ENCODE measurements at regions not wholly inside any gene's neighbourhood (a gene's known extent, or its start where the extent isn't known, plus 50 kb on each side); places are given as distances from the start of the nearest gene placed in this dataset.

DNA sequence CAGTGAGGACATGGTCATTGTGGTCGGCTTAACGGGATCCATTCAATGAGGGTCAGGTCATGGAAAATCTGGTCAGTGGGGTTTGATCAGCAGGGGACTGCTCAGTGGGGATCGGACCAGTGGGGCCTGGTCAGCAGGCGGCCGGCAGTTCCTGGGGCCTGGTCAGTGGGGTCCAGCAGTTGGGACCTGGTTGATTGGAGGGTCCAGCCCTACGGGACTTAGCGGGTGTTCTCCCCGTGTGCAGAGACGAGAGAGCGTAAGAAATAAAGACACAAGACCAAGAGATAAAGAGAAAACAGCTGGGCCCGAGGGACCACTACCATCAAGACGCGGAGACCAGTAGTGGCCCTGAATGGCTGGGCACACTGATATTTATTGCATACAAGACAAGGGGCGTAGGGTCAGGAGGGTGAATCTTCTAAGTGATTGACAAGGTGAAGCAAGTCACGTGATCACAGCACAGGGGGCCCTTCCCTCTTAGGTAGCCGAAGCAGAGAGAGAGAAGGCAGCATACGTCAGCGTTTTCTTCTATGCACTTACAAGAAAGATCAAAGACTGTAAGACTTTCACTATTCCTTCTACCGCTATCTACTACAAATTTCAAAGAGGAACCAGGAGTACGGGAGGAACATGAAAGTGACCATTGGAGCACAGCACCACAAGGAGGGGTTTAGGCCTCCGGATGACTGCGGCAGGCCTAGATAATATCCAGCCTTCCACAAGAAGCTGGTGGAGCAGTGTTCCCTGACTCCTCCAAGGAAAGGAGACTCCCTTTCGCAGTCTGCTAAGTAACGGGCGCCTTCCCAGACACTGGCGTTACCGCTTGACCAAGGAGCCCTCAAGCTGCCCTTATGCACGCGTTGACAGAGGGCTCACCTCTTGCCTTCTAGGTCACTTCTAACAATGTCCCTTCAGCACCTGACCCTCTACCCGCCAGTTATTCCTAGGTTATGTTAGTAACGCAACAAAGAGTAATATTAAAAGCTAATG is 62.1 kb upstream of the TPM4 start:
- H3K79me2 ChIP-seq (ENCODE audit: control insufficient read depth, insufficient read depth, low read length) = no peaks in the 10 kb centered on the region
- peaks cover 0 to 5% of the 10 kb centered on the region in 2 experiments; a peak in 1 of 5 replicates for H3K4me1 ChIP-seq (replicated peaks in 1 of 2; ENCODE audit: control insufficient read depth in 2 of 2, insufficient read depth in 2 of 2, low read length in 2 of 2)
- H3K9me3 ChIP-seq (replicated peaks; ENCODE audit: control insufficient read depth, insufficient read depth, low read depth, low read length) = no peaks in the 10 kb centered on the region
- H3K27ac ChIP-seq (ENCODE audit: extremely low read depth, low read depth, low read length) = no peak overlapping the region
- TF ChIP-seq TOE1 (IDR thresholded peaks at IDR 0.05; ENCODE audit: borderline replicate concordance) (peak; percentile 45; the same call in 1 of the 2 replicates), TOE1 (CRISPR knock-in tag; IDR thresholded peaks at IDR 0.05; ENCODE audit: borderline replicate concordance, low read depth) (no peak), DACH1 (IDR thresholded peaks at IDR 0.05; ENCODE audit: partially characterized antibody) (peak; percentile 13), CBFA2T2 (conservative IDR thresholded peaks at IDR 0.05) (peak; percentile 36; the same call in 1 of the 2 replicates), PHTF2 (CRISPR knock-in tag; IDR thresholded peaks at IDR 0.05) (no peak), ZNF57 (CRISPR knock-in tag; IDR thresholded peaks at IDR 0.05) (no peak), ZEB2 (IDR thresholded peaks at IDR 0.05) (no peak), RBM15 (IDR thresholded peaks at IDR 0.05; ENCODE audit: insufficient read depth, low read length) (no peak), HDGF (IDR thresholded peaks at IDR 0.05) (no peak), RAD51 (IDR thresholded peaks at IDR 0.05; ENCODE audit: borderline replicate concordance, low read depth) (peak; percentile 74)
- TF ChIP-seq, protein P1, sequence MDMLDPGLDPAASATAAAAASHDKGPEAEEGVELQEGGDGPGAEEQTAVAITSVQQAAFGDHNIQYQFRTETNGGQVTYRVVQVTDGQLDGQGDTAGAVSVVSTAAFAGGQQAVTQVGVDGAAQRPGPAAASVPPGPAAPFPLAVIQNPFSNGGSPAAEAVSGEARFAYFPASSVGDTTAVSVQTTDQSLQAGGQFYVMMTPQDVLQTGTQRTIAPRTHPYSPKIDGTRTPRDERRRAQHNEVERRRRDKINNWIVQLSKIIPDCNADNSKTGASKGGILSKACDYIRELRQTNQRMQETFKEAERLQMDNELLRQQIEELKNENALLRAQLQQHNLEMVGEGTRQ (CRISPR knock-in tag; IDR thresholded peaks at IDR 0.05) = peak; percentile 29; the same call in 1 of the 2 replicates
- TF ChIP-seq, protein P2, sequence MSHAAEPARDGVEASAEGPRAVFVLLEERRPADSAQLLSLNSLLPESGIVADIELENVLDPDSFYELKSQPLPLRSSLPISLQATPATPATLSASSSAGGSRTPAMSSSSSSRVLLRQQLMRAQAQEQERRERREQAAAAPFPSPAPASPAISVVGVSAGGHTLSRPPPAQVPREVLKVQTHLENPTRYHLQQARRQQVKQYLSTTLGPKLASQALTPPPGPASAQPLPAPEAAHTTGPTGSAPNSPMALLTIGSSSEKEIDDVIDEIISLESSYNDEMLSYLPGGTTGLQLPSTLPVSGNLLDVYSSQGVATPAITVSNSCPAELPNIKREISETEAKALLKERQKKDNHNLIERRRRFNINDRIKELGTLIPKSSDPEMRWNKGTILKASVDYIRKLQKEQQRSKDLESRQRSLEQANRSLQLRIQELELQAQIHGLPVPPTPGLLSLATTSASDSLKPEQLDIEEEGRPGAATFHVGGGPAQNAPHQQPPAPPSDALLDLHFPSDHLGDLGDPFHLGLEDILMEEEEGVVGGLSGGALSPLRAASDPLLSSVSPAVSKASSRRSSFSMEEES (CRISPR knock-in tag; IDR thresholded peaks at IDR 0.05) = peak; percentile 79
- TF ChIP-seq, protein P3, sequence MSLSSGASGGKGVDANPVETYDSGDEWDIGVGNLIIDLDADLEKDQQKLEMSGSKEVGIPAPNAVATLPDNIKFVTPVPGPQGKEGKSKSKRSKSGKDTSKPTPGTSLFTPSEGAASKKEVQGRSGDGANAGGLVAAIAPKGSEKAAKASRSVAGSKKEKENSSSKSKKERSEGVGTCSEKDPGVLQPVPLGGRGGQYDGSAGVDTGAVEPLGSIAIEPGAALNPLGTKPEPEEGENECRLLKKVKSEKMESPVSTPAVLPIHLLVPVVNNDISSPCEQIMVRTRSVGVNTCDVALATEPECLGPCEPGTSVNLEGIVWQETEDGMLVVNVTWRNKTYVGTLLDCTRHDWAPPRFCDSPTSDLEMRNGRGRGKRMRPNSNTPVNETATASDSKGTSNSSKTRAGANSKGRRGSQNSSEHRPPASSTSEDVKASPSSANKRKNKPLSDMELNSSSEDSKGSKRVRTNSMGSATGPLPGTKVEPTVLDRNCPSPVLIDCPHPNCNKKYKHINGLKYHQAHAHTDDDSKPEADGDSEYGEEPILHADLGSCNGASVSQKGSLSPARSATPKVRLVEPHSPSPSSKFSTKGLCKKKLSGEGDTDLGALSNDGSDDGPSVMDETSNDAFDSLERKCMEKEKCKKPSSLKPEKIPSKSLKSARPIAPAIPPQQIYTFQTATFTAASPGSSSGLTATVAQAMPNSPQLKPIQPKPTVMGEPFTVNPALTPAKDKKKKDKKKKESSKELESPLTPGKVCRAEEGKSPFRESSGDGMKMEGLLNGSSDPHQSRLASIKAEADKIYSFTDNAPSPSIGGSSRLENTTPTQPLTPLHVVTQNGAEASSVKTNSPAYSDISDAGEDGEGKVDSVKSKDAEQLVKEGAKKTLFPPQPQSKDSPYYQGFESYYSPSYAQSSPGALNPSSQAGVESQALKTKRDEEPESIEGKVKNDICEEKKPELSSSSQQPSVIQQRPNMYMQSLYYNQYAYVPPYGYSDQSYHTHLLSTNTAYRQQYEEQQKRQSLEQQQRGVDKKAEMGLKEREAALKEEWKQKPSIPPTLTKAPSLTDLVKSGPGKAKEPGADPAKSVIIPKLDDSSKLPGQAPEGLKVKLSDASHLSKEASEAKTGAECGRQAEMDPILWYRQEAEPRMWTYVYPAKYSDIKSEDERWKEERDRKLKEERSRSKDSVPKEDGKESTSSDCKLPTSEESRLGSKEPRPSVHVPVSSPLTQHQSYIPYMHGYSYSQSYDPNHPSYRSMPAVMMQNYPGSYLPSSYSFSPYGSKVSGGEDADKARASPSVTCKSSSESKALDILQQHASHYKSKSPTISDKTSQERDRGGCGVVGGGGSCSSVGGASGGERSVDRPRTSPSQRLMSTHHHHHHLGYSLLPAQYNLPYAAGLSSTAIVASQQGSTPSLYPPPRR (CRISPR knock-in tag; IDR thresholded peaks at IDR 0.05; ENCODE audit: borderline replicate concordance) = no peak
- H3K9ac ChIP-seq (ENCODE audit: insufficient read depth in 1 of 2, low read depth in 2 of 2, low read length in 2 of 2) = no peak overlapping the region
- FAIRE-seq (peak; percentile 6), ATAC-seq (no peak), DNase-seq (ENCODE audit: extremely low read depth in 1 of 4, low spot score in 3 of 4) (no peak)
- POLR2A ChIA-PET = no interaction called here
- no peaks in the 10 kb centered on the region for H3K36me3 ChIP-seq (ENCODE audit: control insufficient read depth, insufficient read depth, low read length)
- intact Hi-C loops (cut with micrococcal nuclease) = no loop called here
- peaks cover 0 to 9% of the 10 kb centered on the region in 2 experiments; a peak in 2 of 5 replicates for H3K27me3 ChIP-seq (ENCODE audit: control insufficient read depth in 2 of 2, insufficient read depth in 2 of 2, low read length in 2 of 2)
- no peak overlapping the region for H3K4me3 ChIP-seq
- BruUV-seq (replicated peaks) = no TSS peak
- no peak overlapping the region for H3K4me2 ChIP-seq (ENCODE audit: insufficient read depth, low read length)
- H3K9me1 ChIP-seq (ENCODE audit: control insufficient read depth, insufficient read depth, low read length) = no peaks in the 10 kb centered on the region
- no peaks in the 10 kb centered on the region; the same call in 1 of the 2 replicates for H4K20me1 ChIP-seq (replicated peaks; ENCODE audit: control insufficient read depth, insufficient read depth, low read length)
- WGBS (ENCODE audit: insufficient coverage, low coverage, missing lambda C conversion rate) = 61% methylated on average over 31 of the region's 31 CpGs
- in situ Hi-C loops (cut with MboI) = no loop called here
- no peak overlapping the region for H2AFZ ChIP-seq (ENCODE audit: low read depth, low read length)
- CTCF ChIA-PET (ENCODE audit: low intra/inter-chr PET ratio) = no interaction called here
